ENCODE measurements at regions not wholly inside any gene's neighbourhood (a gene's known extent, or its start where the extent isn't known, plus 50 kb on each side); places are given as distances from the start of the nearest gene placed in this dataset.
"Not testable (repeated sequence)": the region's sequence is repeated elsewhere in the genome, so short reads cannot be mapped to it uniquely, and the experiment has no call there.

DNA sequence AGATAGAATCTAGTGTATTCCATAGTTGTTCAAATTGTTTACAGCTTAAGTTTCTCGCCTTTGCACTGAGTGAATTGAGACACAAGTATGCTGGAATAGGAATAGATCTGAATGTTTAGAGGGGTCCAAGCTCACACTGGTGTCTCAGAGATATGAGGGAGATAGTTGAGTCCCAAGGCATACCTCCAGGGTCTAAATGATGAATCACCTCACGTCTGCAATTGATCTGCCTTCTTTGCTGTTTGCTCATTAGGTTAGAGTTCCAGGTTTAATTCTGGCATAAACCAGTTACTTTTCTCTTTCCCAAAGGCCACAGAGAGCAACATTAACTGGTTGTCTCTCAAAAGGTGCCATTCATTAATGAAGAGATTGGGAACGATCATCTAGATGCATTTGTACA is 106.3 kb upstream of the MME start:
- DNase-seq = no peak

DNA sequence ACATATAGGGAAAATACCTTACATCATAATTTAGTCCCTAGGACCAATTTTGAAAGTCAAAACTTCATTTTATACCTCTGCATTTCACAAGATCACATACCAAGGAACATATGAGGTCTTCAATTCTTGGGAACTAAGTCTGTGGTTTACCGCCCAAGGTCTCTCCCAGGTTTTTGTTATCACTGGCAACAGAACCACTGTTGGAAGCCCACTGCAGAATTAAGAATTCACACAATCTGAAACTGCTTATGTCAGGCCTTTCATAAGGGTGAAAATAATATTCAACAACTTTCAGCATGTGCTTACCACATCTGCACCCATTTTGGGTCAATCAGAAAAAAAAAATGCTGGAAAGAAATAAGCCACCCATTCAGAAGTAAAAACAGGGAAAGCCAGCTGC is 107.2 kb upstream of the MME start:
- DNase-seq = no peak

DNA sequence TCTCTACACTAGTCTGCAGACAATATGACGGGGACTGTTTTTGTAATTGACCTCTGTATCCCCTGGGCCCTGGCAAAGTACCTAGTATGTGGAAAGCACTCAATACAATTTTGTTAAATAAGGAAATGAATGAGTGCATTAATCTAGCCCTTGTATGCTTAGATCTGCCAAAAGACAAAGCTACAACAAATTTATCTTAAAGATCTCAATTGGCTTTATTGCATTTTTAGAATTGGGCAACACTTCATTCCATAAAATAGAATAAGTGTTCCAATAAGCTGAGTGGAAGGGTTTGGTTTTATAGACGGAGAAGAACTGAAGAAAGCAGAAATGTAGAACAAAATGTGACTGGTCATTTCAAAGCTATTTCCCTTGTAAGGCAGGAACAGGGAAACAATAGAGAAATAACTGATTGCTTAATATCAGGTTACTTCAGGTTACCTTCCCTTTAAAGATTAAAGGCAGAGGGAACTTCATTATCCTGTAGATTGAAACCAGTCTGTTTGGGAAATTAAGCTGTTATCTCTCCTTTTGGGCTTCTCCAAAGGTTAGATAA is 108.3 kb upstream of the MME start:
- DNase-seq = peak in 3 of 4 experiments; percentile 11 to 70 (median 66)

DNA sequence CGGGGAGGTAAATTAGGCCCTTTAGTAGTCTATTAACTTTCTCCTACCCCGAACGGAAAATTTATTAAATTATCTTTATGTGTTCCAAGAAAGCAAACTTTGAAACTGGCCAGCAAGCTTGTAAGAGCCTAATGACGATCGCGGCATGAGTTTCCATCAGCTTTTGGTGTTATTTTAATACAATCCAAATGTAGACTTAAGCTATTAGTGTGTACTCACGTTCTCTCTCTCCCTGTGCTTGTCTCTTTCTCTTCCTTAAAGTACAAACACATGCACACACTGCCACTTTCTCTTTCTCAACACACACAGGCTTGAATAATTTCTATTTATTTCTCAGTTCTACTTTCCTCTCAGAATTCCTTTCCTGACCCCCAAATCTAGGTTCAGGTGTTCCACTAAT is 108.8 kb upstream of the MME start:
- DNase-seq = peak in 2 of 4 experiments; percentile 14 to 45

DNA sequence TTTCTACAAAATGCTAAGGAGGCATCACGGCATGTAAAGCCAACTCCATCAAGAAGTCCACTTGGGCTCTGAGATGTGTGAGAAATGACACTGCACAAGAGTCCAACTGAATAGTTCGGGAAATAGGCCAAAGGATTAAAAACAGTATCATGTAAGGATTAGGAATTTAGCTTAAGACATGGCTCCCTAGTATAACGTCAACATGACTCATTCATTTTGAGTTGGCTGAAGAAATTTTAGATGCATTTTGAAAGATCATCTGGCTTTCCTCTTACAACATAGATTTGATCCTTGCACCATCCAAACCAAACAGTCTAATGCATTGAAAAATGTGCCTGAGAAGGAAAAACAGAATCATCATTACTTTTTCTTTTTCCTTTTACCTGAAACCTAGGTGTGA is 109.3 kb upstream of the MME start:
- DNase-seq = peak; percentile 19 to 80 (median 52)

DNA sequence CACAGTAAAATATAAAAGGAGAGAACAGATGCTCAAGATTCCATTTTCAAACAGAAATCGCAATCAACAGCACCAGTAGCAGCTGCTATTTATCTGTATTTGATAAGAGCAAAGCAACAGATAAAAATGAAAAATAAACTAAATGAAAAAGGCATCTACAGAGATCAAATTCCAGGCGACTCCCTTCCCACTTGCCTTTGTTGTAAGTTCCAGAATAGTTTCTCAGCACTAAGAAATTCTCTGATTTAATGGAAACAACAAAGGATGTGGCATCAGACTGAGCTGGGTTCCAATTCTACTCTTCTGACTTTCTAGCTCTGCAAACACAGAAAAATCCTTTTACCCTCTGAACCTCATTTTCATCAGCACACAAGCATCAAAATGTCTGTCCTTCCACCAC is 110.8 kb upstream of the MME start:
- no peak for DNase-seq

DNA sequence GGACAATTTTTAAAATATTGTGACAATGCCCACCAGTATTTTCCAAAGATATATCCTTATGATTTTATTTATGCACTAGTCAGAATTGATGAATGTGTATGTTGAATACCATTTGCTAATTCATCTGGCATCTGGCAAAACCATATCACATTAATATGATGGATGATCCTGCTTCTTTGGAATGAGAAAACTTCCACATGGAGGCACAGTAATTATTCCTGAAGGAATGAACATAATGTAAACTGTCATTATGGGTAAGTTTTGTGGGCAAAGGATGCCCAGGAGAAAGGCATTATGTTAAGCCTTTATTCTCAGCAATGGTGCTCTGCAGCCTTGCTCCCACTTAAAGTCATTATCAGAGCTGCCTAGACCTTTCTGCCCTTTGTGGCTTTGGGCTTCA is 113.0 kb upstream of the MME start:
- DNase-seq = no peak

DNA sequence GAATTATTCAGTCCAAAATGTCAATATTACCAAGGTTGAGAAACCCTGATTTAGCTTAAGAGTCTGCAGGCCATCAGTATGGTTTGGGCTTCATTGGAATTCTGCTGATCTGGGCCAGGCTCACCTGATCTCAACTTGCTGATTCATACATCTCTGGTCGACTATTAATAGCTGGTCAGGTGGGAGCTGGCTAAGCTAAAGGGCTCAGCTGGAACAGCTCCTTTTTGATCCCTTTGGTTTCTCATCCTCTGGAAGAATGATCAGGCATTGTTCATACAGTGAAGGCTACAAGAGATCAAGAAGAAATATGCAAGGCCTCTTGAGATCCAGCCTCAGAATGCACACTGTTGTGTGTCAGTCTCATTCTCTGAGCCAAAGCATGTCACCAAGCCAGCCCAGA is 123.3 kb upstream of the MME start:
- DNase-seq = no peak

DNA sequence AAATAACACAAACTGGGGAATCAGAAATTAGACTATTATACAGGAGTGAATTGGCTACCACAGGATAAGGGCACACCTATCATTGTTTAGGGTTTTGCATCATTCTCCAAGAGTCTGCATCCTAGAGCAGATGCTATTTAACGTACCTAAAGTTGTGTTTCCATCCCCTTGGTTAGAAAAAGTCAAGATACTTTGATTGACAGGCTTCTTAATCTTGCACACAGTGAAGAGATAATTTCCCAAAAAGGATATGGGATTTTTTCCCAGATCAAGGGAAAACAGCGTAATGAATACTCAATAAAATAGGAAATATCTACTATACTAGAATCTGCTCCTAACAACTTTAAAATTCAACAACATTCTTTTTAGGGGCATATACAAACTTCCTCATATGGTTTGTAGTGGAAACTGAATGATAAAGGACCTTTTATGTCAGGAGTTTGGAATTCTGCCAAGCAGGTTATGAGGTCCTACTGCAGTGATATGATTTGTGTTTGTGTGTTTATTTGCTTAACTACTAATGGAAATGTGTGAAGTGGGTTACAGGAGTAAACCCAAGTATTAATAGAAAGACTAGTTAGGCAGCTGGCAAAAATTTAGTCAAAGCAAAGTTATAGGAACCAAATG is 124.1 kb upstream of the MME start:
- peak in 2 of 4 experiments; percentile 19 to 25 for DNase-seq

DNA sequence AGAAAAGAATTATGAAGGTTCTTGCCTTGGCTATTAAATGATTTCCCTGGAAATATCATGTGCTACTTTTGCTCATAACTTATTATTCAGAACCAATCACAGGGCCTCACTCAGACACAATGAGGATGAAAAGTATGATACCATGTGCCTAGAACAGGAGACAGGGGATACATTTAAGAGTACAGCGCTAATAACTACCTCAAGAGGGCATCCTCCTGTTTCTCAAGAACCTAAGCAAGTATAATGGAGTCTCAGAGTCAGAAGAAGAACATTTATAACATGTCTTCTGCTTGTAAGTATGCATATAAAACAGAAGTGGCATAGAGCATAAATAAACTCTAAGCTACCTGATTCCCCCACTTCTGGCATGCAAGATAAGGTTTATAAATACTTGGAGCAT is 125.4 kb upstream of the MME start:
- peak; percentile 21 to 76 (median 60) for DNase-seq

DNA sequence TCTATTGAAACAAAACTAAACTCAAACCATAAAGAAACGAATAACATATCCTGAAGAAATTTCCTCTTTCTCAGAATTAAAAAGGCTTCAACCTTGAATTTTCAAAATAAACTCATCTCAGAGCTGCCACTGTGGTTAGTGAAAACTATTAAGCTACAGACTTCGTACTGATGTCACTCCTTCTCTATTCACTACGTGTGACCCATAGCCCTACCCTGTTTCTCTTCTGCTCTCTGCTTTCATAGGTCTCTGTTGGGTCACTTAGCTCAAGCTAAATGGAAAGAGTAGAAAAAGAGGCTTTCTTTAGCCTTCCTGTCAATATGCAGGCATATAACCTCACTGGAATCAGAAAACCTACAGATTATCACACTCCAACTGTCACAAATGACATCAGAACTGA is 126.6 kb upstream of the MME start:
- DNase-seq = no peak

DNA sequence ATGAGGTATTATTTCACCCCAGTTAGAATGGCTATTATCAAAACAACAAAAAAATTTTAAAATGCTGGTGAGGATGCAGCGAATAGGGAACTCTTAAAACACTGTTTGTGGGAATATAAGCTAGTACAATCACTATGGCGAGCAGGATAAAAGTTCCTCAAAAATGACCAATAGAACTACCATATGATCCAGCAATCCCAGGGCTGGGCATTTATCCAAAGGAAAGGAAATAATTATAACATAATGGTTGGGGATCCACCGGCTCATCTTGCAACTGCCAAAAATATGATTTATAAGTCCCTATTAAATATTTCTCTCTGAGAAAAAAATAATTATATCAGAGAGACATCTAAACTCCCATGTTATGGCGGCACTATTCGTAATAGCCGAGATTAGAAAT is 127.6 kb upstream of the MME start:
- no peak for DNase-seq

DNA sequence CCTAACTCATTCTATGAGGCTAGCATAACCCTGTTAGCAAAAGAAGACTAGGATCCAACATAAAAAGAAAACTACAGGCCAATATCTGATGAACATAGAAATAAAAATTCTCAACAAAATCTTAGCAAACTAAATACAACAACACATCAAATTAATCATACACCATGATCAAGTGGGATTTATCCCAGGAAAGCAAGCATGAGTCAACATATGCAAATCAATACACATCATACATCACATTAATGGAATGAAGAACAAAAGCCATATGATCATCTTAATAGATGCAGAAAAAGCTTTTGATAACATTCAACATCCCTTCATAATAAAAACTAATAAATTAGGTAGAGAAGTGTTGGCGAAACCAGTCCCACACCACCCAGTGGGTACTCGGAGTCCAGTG is 136.1 kb upstream of the MME start:
- DNase-seq = no peak

DNA sequence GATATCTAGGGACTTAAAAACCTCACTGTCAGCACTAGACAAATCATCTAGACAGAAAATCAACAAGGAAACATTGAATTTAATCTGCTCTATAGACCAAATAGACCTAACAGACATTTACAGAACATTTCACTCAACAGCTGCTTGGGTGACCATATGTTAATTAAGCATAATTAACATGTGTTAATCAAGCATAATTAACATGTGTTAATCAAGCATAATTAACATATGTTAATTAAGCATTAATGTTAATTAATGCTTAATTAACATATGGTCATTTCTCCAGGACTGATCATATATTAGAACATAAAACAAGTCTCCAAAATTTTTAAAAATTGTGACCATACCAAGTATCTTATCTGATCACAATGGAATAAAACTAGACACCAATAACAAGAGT is 137.3 kb upstream of the MME start:
- no peak for DNase-seq

DNA sequence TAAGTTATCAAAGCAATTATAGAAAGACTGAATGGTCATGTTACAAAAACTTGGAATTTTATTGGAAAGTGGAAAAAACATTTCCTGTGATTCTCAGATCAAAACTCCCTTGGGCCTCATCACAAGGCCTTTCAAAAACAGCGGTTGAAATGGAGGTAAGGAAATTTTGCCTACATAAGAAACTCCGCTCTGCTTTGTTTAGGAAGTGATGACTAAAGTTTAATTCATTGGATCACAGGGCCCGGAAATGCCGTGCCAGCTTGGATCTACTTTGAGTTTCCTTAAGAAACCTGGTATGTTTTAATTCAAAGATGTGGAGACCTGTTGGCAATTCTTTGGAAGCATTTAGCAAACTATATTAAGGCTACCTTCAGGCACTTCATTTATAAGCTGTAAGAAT is 143.9 kb upstream of the MME start:
- no peak for DNase-seq

DNA sequence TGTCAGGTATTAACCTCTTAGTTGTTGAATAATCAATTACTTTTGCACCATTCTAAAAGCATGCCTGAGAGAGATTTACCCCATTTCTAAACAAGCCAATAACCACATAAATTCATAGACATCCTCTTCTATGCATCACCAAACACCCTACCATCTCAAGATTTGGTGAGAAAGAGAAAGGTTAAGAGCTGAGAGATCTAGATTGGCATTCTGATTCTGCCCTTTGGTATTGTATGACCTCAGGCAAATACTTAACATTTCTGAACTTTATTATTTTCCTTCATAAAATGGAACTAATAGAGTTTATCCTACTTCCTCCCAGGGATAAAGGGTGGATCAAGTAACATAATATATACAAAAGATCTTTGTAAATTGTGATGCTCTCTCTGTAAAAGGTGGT is 146.5 kb upstream of the MME start:
- DNase-seq = no peak

DNA sequence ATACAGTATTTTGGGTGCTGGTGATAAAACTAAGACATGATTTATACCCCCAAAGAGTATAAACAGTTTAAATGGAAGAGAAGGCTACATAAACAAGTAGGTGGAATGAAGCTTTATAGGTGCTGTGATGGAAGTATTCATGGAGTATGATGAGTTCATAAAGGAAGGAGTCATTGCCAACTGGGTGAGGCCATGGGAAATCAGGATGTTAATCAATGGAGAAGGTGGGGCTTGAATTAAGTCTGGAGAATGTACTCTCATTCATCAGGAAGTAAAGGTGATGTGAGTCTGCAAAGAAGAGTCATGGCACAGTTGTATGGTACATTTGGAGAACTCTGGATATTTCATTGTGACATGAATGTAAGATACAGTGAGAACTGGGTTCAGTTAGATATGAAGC is 147.5 kb upstream of the MME start:
- DNase-seq = no peak

DNA sequence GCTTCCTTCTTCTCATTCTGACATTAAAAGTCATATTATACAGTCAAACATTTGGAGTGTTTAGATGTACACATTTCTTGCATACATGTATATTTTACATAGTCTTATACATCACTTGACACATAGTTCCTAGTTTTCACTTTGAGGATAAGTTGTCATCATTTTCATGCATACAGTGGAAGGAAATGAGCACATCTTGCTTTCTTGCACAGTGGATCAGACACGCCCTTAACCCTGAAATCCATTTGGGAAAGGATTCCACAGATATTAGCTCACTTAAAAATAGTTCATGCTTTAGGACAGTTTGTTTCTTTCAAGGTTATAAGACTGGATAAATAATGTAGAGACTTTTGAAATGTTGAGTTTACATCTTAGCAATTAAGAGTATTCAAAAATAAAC is 148.6 kb upstream of the MME start:
- no peak for DNase-seq

DNA sequence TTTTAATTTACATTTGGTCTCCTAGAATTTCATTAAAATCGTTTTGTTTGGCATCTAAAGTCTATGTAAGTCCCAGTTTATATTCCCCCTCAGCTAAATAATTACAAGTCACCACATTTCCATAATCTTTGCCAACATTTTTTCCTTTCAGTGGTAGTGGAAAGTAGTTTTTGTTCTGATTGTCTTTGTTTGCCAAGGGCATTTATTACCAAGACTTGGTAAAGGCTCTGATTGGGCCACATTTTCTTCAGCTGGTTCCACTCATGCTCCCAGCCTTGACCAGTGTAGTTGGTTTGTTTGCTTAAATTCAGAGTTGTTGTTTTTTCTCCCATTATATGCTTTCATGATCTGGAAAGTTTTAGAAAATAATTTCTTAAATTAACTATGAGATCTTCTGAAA is 153.4 kb upstream of the MME start:
- no peak for DNase-seq

DNA sequence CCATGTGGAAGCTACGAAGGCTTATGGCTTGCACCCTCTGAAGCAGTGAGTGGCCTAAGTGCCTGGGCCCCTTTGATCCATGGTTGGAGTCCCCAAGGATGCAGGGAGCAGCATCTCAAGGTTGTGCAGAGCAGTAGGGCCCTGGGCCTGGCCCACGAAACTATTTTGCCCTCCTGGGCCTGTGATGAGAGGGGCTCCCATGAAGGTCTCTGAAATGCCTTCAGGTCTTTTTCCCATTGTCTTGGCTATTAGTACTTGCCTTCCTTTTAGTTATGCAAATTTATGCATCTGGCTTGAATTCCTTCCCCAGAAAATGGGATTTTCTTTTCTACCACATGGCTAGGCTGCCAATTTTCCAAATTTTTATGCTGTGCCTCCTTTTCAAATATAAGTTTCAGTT is 158.8 kb upstream of the MME start:
- DNase-seq = no peak

DNA sequence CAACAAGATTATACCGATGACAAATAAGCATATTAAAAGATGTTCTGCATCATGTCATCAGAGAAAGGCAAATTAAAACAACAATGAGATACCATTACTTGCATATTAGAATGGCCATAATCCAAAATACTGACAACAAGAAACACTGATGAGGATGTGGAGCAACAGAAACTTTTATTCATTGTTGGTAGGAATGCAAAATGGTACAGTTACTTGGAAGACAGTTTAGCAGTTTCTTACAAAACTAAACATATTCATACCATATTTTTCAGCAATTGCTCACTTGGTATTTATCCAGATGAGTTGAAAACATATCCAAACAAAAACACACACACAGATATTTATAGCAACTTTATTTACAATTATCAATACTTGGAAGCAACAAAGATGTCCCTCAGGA is 160.9 kb upstream of the MME start:
- DNase-seq = no peak

DNA sequence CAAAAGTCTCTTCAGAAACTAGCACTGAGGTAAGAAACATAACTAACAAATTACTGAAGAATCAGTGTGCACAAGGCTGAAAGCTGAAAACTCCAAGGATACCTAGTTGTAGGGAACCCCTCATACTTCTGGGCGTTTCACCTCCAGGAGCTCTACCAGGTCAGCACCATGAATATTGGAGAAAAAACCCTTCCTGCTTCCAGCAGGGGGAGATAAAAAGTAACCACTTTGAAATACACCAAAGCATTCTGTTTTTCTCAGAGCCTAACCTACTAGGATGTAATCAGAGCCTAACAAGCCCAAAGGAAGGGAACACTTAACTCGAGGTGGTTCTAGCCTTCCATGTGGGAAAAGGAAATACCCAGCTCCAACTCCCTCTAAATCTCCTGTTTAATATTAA is 175.8 kb upstream of the MME start:
- DNase-seq = peak in 3 of 4 experiments; percentile 12 to 40 (median 21)

DNA sequence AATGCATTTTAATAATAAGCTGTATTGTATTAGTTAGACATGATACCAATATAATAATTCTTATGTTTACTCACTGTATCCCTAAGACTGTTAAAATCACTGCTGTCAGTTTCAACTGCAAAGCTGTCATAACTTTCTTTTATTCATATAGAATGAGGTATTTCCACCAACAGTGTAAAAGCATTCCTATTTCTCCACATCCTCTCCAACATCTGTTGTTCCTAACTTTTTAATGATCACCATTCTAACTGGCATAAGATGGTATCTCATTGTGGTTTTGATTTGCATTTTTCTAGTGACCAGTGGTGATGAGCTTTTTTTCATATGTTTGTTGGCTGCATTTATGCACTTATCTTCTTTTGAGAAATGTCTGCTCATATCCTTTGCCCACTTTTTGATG is 177.6 kb upstream of the MME start:
- DNase-seq = not testable (repeated sequence)

DNA sequence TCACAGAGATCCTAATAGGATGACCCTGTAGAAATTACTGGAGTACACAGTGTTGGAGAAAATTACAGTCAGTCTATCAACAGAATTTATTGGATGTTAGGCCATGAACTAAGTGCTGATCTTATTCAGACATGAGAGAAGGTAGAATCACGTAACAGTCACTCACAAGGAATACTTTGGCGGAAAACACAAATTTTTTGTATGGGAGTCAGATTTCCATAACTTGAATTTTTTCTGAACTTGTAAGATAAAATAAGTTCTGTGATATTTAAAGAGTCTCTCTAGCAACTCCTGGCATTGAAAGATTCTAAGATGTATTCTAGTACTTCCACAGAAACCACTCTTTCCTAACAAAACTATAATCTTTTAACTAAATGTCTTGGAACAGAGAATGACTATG is 178.8 kb upstream of the MME start:
- DNase-seq = no peak

DNA sequence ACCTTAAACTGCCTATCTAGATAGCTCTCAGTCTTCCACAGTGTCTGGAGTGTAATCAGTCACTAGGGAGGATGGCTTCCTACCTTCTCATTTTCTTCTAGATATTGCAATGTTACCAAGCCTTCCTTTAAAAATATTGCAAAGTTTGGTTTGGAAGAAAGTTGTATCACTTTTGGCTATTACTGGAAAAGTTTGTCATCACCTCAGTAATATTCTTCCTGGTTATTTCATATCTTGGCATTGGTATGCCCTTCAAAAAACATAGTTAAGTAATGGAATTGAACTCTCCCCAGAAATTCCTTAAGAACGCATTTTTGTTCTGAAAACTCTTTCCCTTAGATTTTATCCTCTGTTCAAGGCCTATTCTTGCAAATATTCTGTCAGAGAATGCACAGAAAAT is 179.3 kb upstream of the MME start:
- no peak for DNase-seq
